Ishikawa (cell line): ENCODE measurements at regions not wholly inside any gene's neighbourhood (a gene's known extent, or its start where the extent isn't known, plus 50 kb on each side); places are given as distances from the start of the nearest gene placed in this dataset.

ENCODE experiments used
- CEBPB ChIP-seq: IDR thresholded peaks from 2 replicates; pipeline ENCODE4 v1.6.1; 2012
- CREB1 ChIP-seq: IDR thresholded peaks from 2 replicates; pipeline ENCODE4 v1.6.1; 2012; ENCODE audit warnings: low read depth
- EGR1 ChIP-seq: IDR thresholded peaks from 2 replicates; pipeline ENCODE4 v1.6.1; 2012
- EP300 ChIP-seq: IDR thresholded peaks from 2 replicates; pipeline ENCODE4 v1.6.1; 2012; ENCODE audit warnings: borderline replicate concordance
- FOXM1 ChIP-seq: IDR thresholded peaks from 2 replicates; pipeline ENCODE4 v1.6.1; 2012; ENCODE audit warnings: low read depth, borderline replicate concordance
- NFIC ChIP-seq: IDR thresholded peaks from 2 replicates; pipeline ENCODE4 v1.6.1; 2012
- RAD21 ChIP-seq: IDR thresholded peaks from 2 replicates; pipeline ENCODE4 v1.6.1; 2012; ENCODE audit warnings: low read depth
- TAF1 ChIP-seq: IDR thresholded peaks from 2 replicates; pipeline ENCODE4 v1.6.1; 2012; ENCODE audit warnings: low read depth, mild to moderate bottlenecking
- TCF12 ChIP-seq: IDR thresholded peaks from 2 replicates; pipeline ENCODE4 v1.6.1; 2012; ENCODE audit warnings: low read depth
- TEAD4 ChIP-seq: IDR thresholded peaks from 2 replicates; pipeline ENCODE4 v1.6.1; 2012
- USF1 ChIP-seq: IDR thresholded peaks from 2 replicates; pipeline ENCODE4 v1.6.1; 2012
- YY1 ChIP-seq: IDR thresholded peaks from 2 replicates; pipeline ENCODE4 v1.6.1; 2012; ENCODE audit warnings: low read depth
- ZBTB7A ChIP-seq: IDR thresholded peaks from 2 replicates; pipeline ENCODE4 v1.6.1; 2012; ENCODE audit warnings: low read depth
- TF ChIP-seq, protein P1 (sequence below): IDR thresholded peaks from 2 replicates; pipeline ENCODE4 v1.6.1; 2012
- TF ChIP-seq, protein P2 (sequence below): IDR thresholded peaks from 2 replicates; pipeline ENCODE4 v1.6.1; 2012; ENCODE audit warnings: low read depth, mild to moderate bottlenecking

DNA sequence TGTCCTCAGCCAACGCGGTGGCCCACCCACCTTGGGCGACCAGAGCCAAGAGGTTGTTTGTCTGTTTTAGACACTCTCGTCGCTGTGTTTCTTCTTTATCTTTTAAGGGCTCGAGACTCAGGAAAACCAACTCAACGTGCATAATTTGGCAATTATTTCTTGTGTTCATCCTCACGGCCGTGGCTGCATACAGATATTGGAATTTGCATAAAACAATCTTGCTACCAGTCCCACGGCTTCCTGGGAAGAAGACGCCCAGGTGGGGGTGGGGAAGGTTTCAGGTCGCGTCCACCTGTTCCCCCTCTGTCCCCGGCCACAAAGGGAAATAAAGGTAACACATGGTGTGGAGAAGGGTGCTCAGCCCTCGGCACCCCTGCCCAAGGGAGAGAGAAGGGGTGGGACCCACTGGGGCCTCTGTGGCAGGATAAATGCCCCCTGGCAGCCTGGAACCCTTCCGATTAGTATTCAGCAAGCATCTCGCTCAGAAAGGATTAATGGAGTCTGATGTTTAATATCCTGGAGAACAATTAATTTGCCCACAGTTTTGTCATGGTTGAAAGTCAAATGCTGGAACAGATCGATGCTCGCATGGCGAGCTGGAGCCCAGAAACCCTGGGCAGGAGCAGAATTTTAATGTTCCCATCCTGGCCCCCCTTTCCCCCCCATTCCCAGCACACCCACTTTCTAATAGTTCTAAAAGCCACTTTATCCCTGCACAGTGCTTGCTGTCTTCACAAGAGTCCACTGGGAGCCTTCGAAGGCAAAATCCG lies 359.7 kb downstream of the MN1 start:
- TF ChIP-seq CREB1 (no peak), ZBTB7A (no peak), TCF12 (no peak), USF1 (no peak), NFIC (no peak), CEBPB (no peak), EP300 (no peak)

- TF ChIP-seq, protein P1, sequence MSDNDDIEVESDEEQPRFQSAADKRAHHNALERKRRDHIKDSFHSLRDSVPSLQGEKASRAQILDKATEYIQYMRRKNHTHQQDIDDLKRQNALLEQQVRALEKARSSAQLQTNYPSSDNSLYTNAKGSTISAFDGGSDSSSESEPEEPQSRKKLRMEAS: no peak
- no peak for TF ChIP-seq ZBTB7A
These were observed 358.2 kb downstream of the MN1 start for GRCh38 chr22:27443306-27443705.

- no peak for TF ChIP-seq USF1
- no peak for TF ChIP-seq NFIC
- TF ChIP-seq TCF12: no peak
- TF ChIP-seq CEBPB: no peak
- no peak for TF ChIP-seq TEAD4
- TF ChIP-seq RAD21: no peak
- no peak for TF ChIP-seq TAF1
- TF ChIP-seq EP300: no peak
- no peak for TF ChIP-seq YY1
- no peak for TF ChIP-seq FOXM1
- TF ChIP-seq EGR1: no peak
- no peak for TF ChIP-seq CREB1
- no peak for TF ChIP-seq ZBTB7A
- TF ChIP-seq, protein P1: no peak
These were observed 355.7 kb downstream of the MN1 start for GRCh38 chr22:27445881-27446280.

DNA sequence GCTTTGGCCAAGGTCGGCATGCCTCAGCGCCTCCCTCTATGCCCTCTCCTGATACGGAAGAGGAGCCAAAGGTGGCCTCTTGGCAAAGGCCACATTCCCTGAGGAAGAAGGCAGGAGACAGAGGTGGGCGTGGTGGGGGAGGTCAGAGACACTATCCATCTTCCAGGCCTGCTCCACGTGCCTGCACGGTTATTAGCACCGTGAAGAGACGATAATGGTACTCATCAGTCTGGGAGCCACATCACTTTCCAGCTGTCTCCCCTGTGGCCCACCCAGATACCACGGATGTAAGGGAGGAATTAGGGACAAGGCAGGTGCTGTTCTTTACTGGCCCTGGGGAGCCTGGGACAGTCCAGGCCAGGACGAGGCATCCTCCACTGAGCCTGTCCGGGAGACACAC lies 354.3 kb downstream of the MN1 start:
- TF ChIP-seq YY1: no peak
- TF ChIP-seq EGR1: no peak
- TF ChIP-seq FOXM1: no peak
- TF ChIP-seq, protein P2, sequence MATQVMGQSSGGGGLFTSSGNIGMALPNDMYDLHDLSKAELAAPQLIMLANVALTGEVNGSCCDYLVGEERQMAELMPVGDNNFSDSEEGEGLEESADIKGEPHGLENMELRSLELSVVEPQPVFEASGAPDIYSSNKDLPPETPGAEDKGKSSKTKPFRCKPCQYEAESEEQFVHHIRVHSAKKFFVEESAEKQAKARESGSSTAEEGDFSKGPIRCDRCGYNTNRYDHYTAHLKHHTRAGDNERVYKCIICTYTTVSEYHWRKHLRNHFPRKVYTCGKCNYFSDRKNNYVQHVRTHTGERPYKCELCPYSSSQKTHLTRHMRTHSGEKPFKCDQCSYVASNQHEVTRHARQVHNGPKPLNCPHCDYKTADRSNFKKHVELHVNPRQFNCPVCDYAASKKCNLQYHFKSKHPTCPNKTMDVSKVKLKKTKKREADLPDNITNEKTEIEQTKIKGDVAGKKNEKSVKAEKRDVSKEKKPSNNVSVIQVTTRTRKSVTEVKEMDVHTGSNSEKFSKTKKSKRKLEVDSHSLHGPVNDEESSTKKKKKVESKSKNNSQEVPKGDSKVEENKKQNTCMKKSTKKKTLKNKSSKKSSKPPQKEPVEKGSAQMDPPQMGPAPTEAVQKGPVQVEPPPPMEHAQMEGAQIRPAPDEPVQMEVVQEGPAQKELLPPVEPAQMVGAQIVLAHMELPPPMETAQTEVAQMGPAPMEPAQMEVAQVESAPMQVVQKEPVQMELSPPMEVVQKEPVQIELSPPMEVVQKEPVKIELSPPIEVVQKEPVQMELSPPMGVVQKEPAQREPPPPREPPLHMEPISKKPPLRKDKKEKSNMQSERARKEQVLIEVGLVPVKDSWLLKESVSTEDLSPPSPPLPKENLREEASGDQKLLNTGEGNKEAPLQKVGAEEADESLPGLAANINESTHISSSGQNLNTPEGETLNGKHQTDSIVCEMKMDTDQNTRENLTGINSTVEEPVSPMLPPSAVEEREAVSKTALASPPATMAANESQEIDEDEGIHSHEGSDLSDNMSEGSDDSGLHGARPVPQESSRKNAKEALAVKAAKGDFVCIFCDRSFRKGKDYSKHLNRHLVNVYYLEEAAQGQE: no peak
- no peak for TF ChIP-seq NFIC
- TF ChIP-seq TEAD4: no peak
- TF ChIP-seq, protein P1: no peak
- TF ChIP-seq ZBTB7A: no peak
- TF ChIP-seq TCF12: no peak
- no peak for TF ChIP-seq RAD21
- no peak for TF ChIP-seq EP300
- no peak for TF ChIP-seq CEBPB
- TF ChIP-seq TAF1: no peak
- TF ChIP-seq USF1: no peak
- no peak for TF ChIP-seq CREB1

DNA sequence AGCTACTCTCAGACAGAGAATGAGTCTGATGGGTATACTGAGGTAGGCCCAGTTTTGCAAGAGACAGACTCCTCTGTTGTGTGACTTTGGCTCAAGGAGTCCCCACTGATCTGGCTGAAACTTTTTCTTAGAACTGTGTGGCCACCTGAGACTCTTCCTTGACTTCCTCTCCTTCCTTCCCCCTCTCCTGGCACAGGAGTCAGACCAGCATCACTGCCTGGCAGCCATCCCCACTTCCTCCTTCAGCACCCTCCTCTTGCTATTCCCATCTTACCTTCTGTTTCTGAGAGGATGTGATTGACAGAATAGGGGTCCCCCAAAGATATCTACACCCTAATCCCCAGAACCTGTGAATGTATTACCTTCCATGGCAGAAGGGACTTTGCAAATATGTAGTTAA lies 351.1 kb downstream of the MN1 start:
- TF ChIP-seq RAD21 (no peak), TAF1 (no peak), CEBPB (no peak), CREB1 (no peak), ZBTB7A (no peak), EGR1 (no peak), EP300 (no peak), FOXM1 (no peak), NFIC (no peak), TCF12 (no peak), USF1 (no peak), TEAD4 (no peak), YY1 (no peak)
- TF ChIP-seq, protein P2: no peak
- TF ChIP-seq, protein P1: no peak
